HEK293 (cell line): ENCODE measurements at regions not wholly inside any gene's neighbourhood (a gene's known extent, or its start where the extent isn't known, plus 50 kb on each side); places are given as distances from the start of the nearest gene placed in this dataset.

Experiments used
- CTCF ChIA-PET: fragments of 350-600 bp; formaldehyde crosslinking; extraction: SDS; loops from one replicate; lab custom pipeline; 2021; ENCODE audit warnings: antibody characterized with exemption; lab: Yijun Ruan, JAX
- POLR2A ChIA-PET: fragments of 300-600 bp; formaldehyde crosslinking; extraction: SDS; loops from one replicate; lab custom pipeline; 2020; ENCODE audit warnings: antibody characterized with exemption, inconsistent platforms; lab: Yijun Ruan, JAX
- H3K27ac ChIP-seq: fragments of 200-500 bp; sonication (Bioruptor generic); 2 replicates; pipeline ENCODE4 v1.5.1; 2014; ENCODE audit warnings: low read depth, low read length, control low read depth, inconsistent platforms; ENCODE audit errors: extremely low read depth
- H3K36me3 ChIP-seq, 2 experiments: fragments of 200-500 bp in 1 of 2; sonication (Bioruptor generic) in 1 of 2; 1 replicate in 1 of 2; 2 replicates in 1 of 2; pipeline ENCODE4 v1.5.1; 2014 to 2017; ENCODE audit warnings: inconsistent platforms in 2 of 2, low read length in 2 of 2; ENCODE audit not compliant: control insufficient read depth in 2 of 2, insufficient read depth in 1 of 2
- H3K4me1 ChIP-seq: fragments of 200-500 bp; sonication (Bioruptor generic); 2 replicates; pipeline ENCODE4 v1.5.1; 2014; ENCODE audit warnings: mild to moderate bottlenecking, low read length, inconsistent platforms; ENCODE audit not compliant: control insufficient read depth, insufficient read depth
- H3K4me3 ChIP-seq: 2 replicates; pipeline ENCODE4 v1.5.1; 2011; ENCODE audit warnings: low read depth, mild to moderate bottlenecking, control low read depth, low read length, moderate library complexity
- H3K9me3 ChIP-seq: fragments of 200-500 bp; sonication (Bioruptor generic); 2 replicates; pipeline ENCODE4 v1.5.1; 2014; ENCODE audit warnings: low read depth, low read length, inconsistent platforms; ENCODE audit not compliant: control insufficient read depth, insufficient read depth
- GLIS1 ChIP-seq: fragments of 450-650 bp; formaldehyde crosslinking; IDR thresholded peaks from 2 replicates; pipeline ENCODE4 v1.5.1; 2016; ENCODE audit warnings: missing biosample characterization, missing genetic modification characterization
- KLF9 ChIP-seq: fragments of 450-650 bp; formaldehyde crosslinking; IDR thresholded peaks from 2 replicates; pipeline ENCODE4 v1.5.1; 2016; ENCODE audit warnings: missing biosample characterization, missing genetic modification characterization, low read depth
- MYNN ChIP-seq: fragments of 450-650 bp; formaldehyde crosslinking; IDR thresholded peaks from 2 replicates; pipeline ENCODE4 v1.5.1; 2016; ENCODE audit warnings: missing biosample characterization, missing genetic modification characterization, borderline replicate concordance
- SALL2 ChIP-seq: fragments of 450-650 bp; formaldehyde crosslinking; IDR thresholded peaks from 2 replicates; pipeline ENCODE4 v1.5.0; 2017; ENCODE audit warnings: missing biosample characterization, mild to moderate bottlenecking, missing genetic modification characterization, borderline replicate concordance
- TCF7L2 ChIP-seq: IDR thresholded peaks from 2 replicates; pipeline ENCODE4 v1.6.1; 2011; ENCODE audit warnings: low read depth, mild to moderate bottlenecking, inconsistent platforms, low read length, moderate library complexity, borderline replicate concordance
- ZBTB17 ChIP-seq: fragments of 450-650 bp; formaldehyde crosslinking; IDR thresholded peaks from 2 replicates; pipeline ENCODE4 v1.5.1; 2016; ENCODE audit warnings: missing biosample characterization, missing genetic modification characterization
- ZBTB20 ChIP-seq: fragments of 450-650 bp; formaldehyde crosslinking; IDR thresholded peaks from 2 replicates; pipeline ENCODE4 v1.5.1; 2016; ENCODE audit warnings: missing biosample characterization, missing genetic modification characterization
- ZBTB21 ChIP-seq: fragments of 450-650 bp; formaldehyde crosslinking; IDR thresholded peaks from 2 replicates; pipeline ENCODE4 v1.5.1; 2017; ENCODE audit warnings: missing biosample characterization, missing genetic modification characterization
- ZNF112 ChIP-seq: fragments of 450-650 bp; formaldehyde crosslinking; IDR thresholded peaks from 2 replicates; pipeline ENCODE4 v1.5.0; 2017; ENCODE audit warnings: missing biosample characterization, missing genetic modification characterization
- ZNF169 ChIP-seq: fragments of 450-650 bp; formaldehyde crosslinking; IDR thresholded peaks from 2 replicates; pipeline ENCODE4 v1.5.1; 2016; ENCODE audit warnings: missing biosample characterization, missing genetic modification characterization
- ZNF174 ChIP-seq: fragments of 450-650 bp; formaldehyde crosslinking; IDR thresholded peaks from 2 replicates; pipeline ENCODE4 v1.5.0; 2017; ENCODE audit warnings: missing biosample characterization, mild to moderate bottlenecking, missing genetic modification characterization
- ZNF248 ChIP-seq: fragments of 450-650 bp; formaldehyde crosslinking; IDR thresholded peaks from 2 replicates; pipeline ENCODE4 v1.5.1; 2017; ENCODE audit warnings: missing biosample characterization, missing genetic modification characterization
- ZNF335 ChIP-seq: fragments of 450-650 bp; formaldehyde crosslinking; conservative IDR thresholded peaks from 2 replicates; pipeline ENCODE4 v1.5.1; 2016; ENCODE audit warnings: missing biosample characterization, missing genetic modification characterization
- ZNF391 ChIP-seq: fragments of 450-650 bp; formaldehyde crosslinking; IDR thresholded peaks from 2 replicates; pipeline ENCODE4 v1.5.1; 2016; ENCODE audit warnings: low read depth, missing biosample characterization, missing genetic modification characterization, borderline replicate concordance
- ZNF529 ChIP-seq: fragments of 450-650 bp; formaldehyde crosslinking; IDR thresholded peaks from 2 replicates; pipeline ENCODE4 v1.5.1; 2017; ENCODE audit warnings: missing genetic modification characterization, missing biosample characterization; ENCODE audit not compliant: insufficient replicate concordance
- ZNF530 ChIP-seq: fragments of 450-650 bp; formaldehyde crosslinking; IDR thresholded peaks from 2 replicates; pipeline ENCODE4 v1.5.1; 2016; ENCODE audit warnings: low read depth, missing biosample characterization, missing genetic modification characterization
- ZNF621 ChIP-seq: fragments of 450-650 bp; formaldehyde crosslinking; IDR thresholded peaks from 2 replicates; pipeline ENCODE4 v1.5.1; 2017; ENCODE audit warnings: missing biosample characterization, missing genetic modification characterization
- ZNF701 ChIP-seq: fragments of 450-650 bp; formaldehyde crosslinking; IDR thresholded peaks from 2 replicates; pipeline ENCODE4 v1.5.1; 2016; ENCODE audit warnings: missing biosample characterization, missing genetic modification characterization
- ZSCAN5A ChIP-seq: fragments of 450-650 bp; formaldehyde crosslinking; IDR thresholded peaks from 2 replicates; pipeline ENCODE4 v1.5.1; 2016; ENCODE audit warnings: missing biosample characterization, missing genetic modification characterization
- TF ChIP-seq, protein P1 (sequence below): fragments of 450-650 bp; formaldehyde crosslinking; IDR thresholded peaks from 2 replicates; pipeline ENCODE4 v1.5.1; 2016; ENCODE audit warnings: missing biosample characterization, missing genetic modification characterization
- TF ChIP-seq, protein P2 (sequence below): fragments of 450-650 bp; formaldehyde crosslinking; IDR thresholded peaks from 2 replicates; pipeline ENCODE4 v1.5.1; 2017; ENCODE audit warnings: missing biosample characterization, missing genetic modification characterization
- TF ChIP-seq, protein P3 (sequence below): fragments of 450-650 bp; formaldehyde crosslinking; IDR thresholded peaks from 2 replicates; pipeline ENCODE4 v1.5.1; 2016; ENCODE audit warnings: missing biosample characterization, missing genetic modification characterization

GRCh38 chr11:13868710-13869397 lies 93.7 kb upstream of the SPON1 start:
- H3K9me3 ChIP-seq = no peaks in the 10 kb centered on the region
- H3K27ac ChIP-seq = no peak overlapping the region
- no peaks in the 10 kb centered on the region for H3K36me3 ChIP-seq
- POLR2A ChIA-PET = no interaction called here
- CTCF ChIA-PET = interaction anchor here (0.6 to 0.7 kb wide), 2 partner anchors 112 to 1209 kb away, joined by 3 to 9 read pairs; no protein-coding TSS in a partner anchor
- H3K4me3 ChIP-seq = no peak overlapping the region
- no peak for TF ChIP-seq ZBTB20 (tag by site-specific recombination)
- no peak for TF ChIP-seq ZNF169 (tag by site-specific recombination)
- peak; percentile 42; the same call in 1 of the 2 replicates for TF ChIP-seq TCF7L2
- TF ChIP-seq ZNF112 (tag by site-specific recombination) = no peak
- no peaks in the 10 kb centered on the region for H3K4me1 ChIP-seq

DNA sequence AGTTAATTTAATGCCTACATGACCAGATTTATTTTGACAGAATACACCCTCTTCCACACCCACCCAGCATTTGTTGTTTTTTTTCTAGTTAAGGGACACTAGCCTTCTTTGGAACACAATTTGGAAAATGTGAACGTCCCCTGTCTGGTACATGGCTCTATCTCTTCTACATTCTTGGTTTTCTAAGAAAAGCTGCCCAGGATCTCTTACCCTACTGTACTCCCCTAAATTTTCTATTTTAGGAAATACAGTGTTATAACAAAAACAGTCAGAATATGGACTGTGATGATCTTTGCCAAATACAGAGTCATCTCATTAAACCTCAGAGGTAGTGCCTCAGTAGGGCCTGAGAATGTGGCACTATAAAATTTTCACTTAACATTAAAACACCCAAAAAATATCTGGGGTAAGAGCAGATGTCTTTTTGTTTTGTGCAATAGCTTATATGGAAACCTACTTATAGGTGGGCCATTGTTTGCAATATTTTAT lies 93.1 kb upstream of the SPON1 start:
- no peaks in the 10 kb centered on the region for H3K36me3 ChIP-seq
- H3K4me1 ChIP-seq = no peaks in the 10 kb centered on the region
- no peak for TF ChIP-seq ZNF621 (tag by site-specific recombination)
- TF ChIP-seq ZNF248 (tag by site-specific recombination) = no peak
- no peak for TF ChIP-seq ZNF391 (tag by site-specific recombination)
- TF ChIP-seq, protein P1, sequence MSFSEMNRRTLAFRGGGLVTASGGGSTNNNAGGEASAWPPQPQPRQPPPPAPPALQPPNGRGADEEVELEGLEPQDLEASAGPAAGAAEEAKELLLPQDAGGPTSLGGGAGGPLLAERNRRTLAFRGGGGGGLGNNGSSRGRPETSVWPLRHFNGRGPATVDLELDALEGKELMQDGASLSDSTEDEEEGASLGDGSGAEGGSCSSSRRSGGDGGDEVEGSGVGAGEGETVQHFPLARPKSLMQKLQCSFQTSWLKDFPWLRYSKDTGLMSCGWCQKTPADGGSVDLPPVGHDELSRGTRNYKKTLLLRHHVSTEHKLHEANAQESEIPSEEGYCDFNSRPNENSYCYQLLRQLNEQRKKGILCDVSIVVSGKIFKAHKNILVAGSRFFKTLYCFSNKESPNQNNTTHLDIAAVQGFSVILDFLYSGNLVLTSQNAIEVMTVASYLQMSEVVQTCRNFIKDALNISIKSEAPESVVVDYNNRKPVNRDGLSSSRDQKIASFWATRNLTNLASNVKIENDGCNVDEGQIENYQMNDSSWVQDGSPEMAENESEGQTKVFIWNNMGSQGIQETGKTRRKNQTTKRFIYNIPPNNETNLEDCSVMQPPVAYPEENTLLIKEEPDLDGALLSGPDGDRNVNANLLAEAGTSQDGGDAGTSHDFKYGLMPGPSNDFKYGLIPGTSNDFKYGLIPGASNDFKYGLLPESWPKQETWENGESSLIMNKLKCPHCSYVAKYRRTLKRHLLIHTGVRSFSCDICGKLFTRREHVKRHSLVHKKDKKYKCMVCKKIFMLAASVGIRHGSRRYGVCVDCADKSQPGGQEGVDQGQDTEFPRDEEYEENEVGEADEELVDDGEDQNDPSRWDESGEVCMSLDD (tag by site-specific recombination) = no peak
- TF ChIP-seq ZNF335 = no peak
- no peak for TF ChIP-seq ZSCAN5A (tag by site-specific recombination)
- no peak for TF ChIP-seq SALL2 (tag by site-specific recombination)
- TF ChIP-seq ZNF530 (tag by site-specific recombination) = no peak
- TF ChIP-seq ZNF174 (tag by site-specific recombination) = no peak
- TF ChIP-seq ZNF701 (tag by site-specific recombination) = no peak
- no peak for TF ChIP-seq GLIS1
- no peak for TF ChIP-seq ZNF529 (tag by site-specific recombination)
- TF ChIP-seq KLF9 (tag by site-specific recombination) = no peak
- no peak for TF ChIP-seq MYNN
- no peak for TF ChIP-seq ZBTB21 (tag by site-specific recombination)
- TF ChIP-seq, protein P2, sequence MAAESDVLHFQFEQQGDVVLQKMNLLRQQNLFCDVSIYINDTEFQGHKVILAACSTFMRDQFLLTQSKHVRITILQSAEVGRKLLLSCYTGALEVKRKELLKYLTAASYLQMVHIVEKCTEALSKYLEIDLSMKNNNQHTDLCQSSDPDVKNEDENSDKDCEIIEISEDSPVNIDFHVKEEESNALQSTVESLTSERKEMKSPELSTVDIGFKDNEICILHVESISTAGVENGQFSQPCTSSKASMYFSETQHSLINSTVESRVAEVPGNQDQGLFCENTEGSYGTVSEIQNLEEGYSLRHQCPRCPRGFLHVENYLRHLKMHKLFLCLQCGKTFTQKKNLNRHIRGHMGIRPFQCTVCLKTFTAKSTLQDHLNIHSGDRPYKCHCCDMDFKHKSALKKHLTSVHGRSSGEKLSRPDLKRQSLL (tag by site-specific recombination) = no peak
- TF ChIP-seq, protein P3, sequence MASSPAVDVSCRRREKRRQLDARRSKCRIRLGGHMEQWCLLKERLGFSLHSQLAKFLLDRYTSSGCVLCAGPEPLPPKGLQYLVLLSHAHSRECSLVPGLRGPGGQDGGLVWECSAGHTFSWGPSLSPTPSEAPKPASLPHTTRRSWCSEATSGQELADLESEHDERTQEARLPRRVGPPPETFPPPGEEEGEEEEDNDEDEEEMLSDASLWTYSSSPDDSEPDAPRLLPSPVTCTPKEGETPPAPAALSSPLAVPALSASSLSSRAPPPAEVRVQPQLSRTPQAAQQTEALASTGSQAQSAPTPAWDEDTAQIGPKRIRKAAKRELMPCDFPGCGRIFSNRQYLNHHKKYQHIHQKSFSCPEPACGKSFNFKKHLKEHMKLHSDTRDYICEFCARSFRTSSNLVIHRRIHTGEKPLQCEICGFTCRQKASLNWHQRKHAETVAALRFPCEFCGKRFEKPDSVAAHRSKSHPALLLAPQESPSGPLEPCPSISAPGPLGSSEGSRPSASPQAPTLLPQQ = no peak
- TF ChIP-seq ZBTB17 (tag by site-specific recombination) = no peak
- ChIA-PET CTCF (interaction anchor here (0.6 to 0.7 kb wide), 2 partner anchors 111 to 1209 kb away, joined by 3 to 9 read pairs; no protein-coding TSS in a partner anchor), POLR2A (no interaction called here)
- no peaks in the 10 kb centered on the region for H3K9me3 ChIP-seq
- H3K27ac ChIP-seq = no peak overlapping the region
- H3K4me3 ChIP-seq = no peak overlapping the region
